Suprapubic skin (tissue), 4 donors: ENCODE measurements at regions not wholly inside any gene's neighbourhood (a gene's known extent, or its start where the extent isn't known, plus 50 kb on each side); places are given as distances from the start of the nearest gene placed in this dataset.

ENCODE experiments used
- EP300 ChIP-seq: sonication (generic); formaldehyde crosslinking; IDR thresholded peaks from one replicate; pipeline ENCODE4 v1.6.1; 2017; ENCODE audit warnings: antibody characterized with exemption
- POLR2A ChIP-seq, 2 donors: fragments of 450-650 bp; IDR thresholded peaks; one replicate each; pipeline ENCODE4 v1.6.1; 2017; ENCODE audit warnings: antibody characterized with exemption in 2 of 2, mild to moderate bottlenecking in 2 of 2, moderate library complexity in 2 of 2
- POLR2AphosphoS5 ChIP-seq, 3 donors: sonication (generic); formaldehyde crosslinking; IDR thresholded peaks; one replicate each; pipeline ENCODE4 v1.6.1; 2017; ENCODE audit warnings: antibody characterized with exemption in 3 of 3
- TF ChIP-seq, protein P1 (sequence below), 2 donors: fragments of 200-600 bp in 1 of 2; fragments of 450-650 bp in 1 of 2; sonication (generic) in 1 of 2; IDR thresholded peaks; one replicate each; pipeline ENCODE4 v1.5.1; 2016 to 2019; ENCODE audit warnings: antibody characterized with exemption in 2 of 2, mild to moderate bottlenecking in 1 of 2, moderate library complexity in 1 of 2

GRCh38 chr3:30400926-30401325 lies 205.5 kb upstream of the TGFBR2 start:
- TF ChIP-seq, protein P1, sequence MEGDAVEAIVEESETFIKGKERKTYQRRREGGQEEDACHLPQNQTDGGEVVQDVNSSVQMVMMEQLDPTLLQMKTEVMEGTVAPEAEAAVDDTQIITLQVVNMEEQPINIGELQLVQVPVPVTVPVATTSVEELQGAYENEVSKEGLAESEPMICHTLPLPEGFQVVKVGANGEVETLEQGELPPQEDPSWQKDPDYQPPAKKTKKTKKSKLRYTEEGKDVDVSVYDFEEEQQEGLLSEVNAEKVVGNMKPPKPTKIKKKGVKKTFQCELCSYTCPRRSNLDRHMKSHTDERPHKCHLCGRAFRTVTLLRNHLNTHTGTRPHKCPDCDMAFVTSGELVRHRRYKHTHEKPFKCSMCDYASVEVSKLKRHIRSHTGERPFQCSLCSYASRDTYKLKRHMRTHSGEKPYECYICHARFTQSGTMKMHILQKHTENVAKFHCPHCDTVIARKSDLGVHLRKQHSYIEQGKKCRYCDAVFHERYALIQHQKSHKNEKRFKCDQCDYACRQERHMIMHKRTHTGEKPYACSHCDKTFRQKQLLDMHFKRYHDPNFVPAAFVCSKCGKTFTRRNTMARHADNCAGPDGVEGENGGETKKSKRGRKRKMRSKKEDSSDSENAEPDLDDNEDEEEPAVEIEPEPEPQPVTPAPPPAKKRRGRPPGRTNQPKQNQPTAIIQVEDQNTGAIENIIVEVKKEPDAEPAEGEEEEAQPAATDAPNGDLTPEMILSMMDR (IDR thresholded peaks at IDR 0.05) = no peak
- TF ChIP-seq POLR2A (IDR thresholded peaks at IDR 0.05) (no peak), POLR2AphosphoS5 (IDR thresholded peaks at IDR 0.05) (no peak), EP300 (no peak)
